ENCODE measurements at regions not wholly inside any gene's neighbourhood (a gene's known extent, or its start where the extent isn't known, plus 50 kb on each side); places are given as distances from the start of the nearest gene placed in this dataset.

GRCh38 chr13:73366241-73366640, 307.4 kb downstream of the KLF5 start:
- Histone ChIP-seq H3K4me3 (no peak overlapping the region), H3K36me3 (no peaks in the 10 kb centered on the region), H3K4me1 (no peaks in the 10 kb centered on the region), H3K27me3 (no peaks in the 10 kb centered on the region), H3K27ac (no peak overlapping the region), H3K9me3 (no peaks in the 10 kb centered on the region)
- intact Hi-C loops (cut with DNase I; ENCODE audit: low total_unique reads) = no loop called here
- DNase-seq = no peak
- no peak for TF ChIP-seq CTCF (IDR thresholded peaks at IDR 0.05)

GRCh38 chr13:73365681-73366080, 306.9 kb downstream of the KLF5 start:
- no peak for DNase-seq
- no peaks in the 10 kb centered on the region for H3K27me3 ChIP-seq
- no peak overlapping the region for H3K4me3 ChIP-seq
- intact Hi-C loops (cut with DNase I; ENCODE audit: low total_unique reads) = no loop called here
- H3K36me3 ChIP-seq = no peaks in the 10 kb centered on the region
- no peak for TF ChIP-seq CTCF (IDR thresholded peaks at IDR 0.05)
- H3K4me1 ChIP-seq = no peaks in the 10 kb centered on the region
- no peak overlapping the region for H3K27ac ChIP-seq
- H3K9me3 ChIP-seq = no peaks in the 10 kb centered on the region

- no peak for DNase-seq
- H3K4me3 ChIP-seq = no peak overlapping the region
- no peak overlapping the region for H3K27ac ChIP-seq
- no peaks in the 10 kb centered on the region for H3K9me3 ChIP-seq
- no peak for TF ChIP-seq CTCF (IDR thresholded peaks at IDR 0.05)
- H3K27me3 ChIP-seq = no peaks in the 10 kb centered on the region
- H3K4me1 ChIP-seq = no peaks in the 10 kb centered on the region
- H3K36me3 ChIP-seq = no peaks in the 10 kb centered on the region
- intact Hi-C loops (cut with DNase I; ENCODE audit: low total_unique reads) = no loop called here
Observed at GRCh38 chr13:73365252-73365651, 306.4 kb downstream of the KLF5 start.

GRCh38 chr13:73364736-73365135, 305.9 kb downstream of the KLF5 start:
- no peak overlapping the region for H3K4me3 ChIP-seq
- H3K36me3 ChIP-seq = no peaks in the 10 kb centered on the region
- DNase-seq = no peak
- intact Hi-C loops (cut with DNase I; ENCODE audit: low total_unique reads) = no loop called here
- no peaks in the 10 kb centered on the region for H3K4me1 ChIP-seq
- H3K27me3 ChIP-seq = no peaks in the 10 kb centered on the region
- H3K27ac ChIP-seq = no peak overlapping the region
- TF ChIP-seq CTCF (IDR thresholded peaks at IDR 0.05) = no peak
- H3K9me3 ChIP-seq = no peaks in the 10 kb centered on the region

- intact Hi-C loops (cut with DNase I; ENCODE audit: low total_unique reads) = no loop called here
- no peak for TF ChIP-seq CTCF (IDR thresholded peaks at IDR 0.05)
- Histone ChIP-seq H3K27ac (no peak overlapping the region), H3K9me3 (no peaks in the 10 kb centered on the region), H3K36me3 (no peaks in the 10 kb centered on the region), H3K4me3 (no peak overlapping the region), H3K27me3 (no peaks in the 10 kb centered on the region), H3K4me1 (no peaks in the 10 kb centered on the region)
- no peak for DNase-seq
Observed at GRCh38 chr13:73358606-73359095, 299.8 kb downstream of the KLF5 start.

DNA sequence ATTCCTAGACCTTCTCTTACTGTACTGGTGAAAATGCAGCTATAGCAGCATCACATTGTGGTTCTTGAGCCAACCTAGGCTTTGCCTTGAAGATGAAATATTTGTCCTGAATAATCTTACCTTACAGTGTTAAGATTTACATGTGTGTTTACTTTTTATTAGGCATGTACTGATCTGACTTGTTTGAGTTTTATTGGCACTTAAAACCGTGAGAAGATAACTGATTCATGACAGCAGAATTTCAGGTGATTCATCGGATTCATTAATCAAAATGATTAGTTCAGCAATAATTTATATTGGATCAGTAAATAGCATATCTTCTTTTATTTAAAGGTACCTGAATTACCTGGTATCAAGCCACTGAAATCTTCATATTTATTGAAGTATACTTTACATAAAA, 296.3 kb downstream of the KLF5 start:
- intact Hi-C loops (cut with DNase I; ENCODE audit: low total_unique reads) = no loop called here
- Histone ChIP-seq H3K36me3 (no peaks in the 10 kb centered on the region), H3K9me3 (no peaks in the 10 kb centered on the region), H3K27me3 (no peaks in the 10 kb centered on the region), H3K27ac (no peak overlapping the region), H3K4me3 (no peak overlapping the region), H3K4me1 (no peaks in the 10 kb centered on the region)
- TF ChIP-seq CTCF (IDR thresholded peaks at IDR 0.05) = no peak
- DNase-seq = no peak

Measured in tibial artery (tissue), 4 donors.